Left ventricle myocardium inferior (tissue), 1 donor: ENCODE measurements at regions not wholly inside any gene's neighbourhood (a gene's known extent, or its start where the extent isn't known, plus 50 kb on each side); places are given as distances from the start of the nearest gene placed in this dataset.
"Not testable (repeated sequence)": the region's sequence is repeated elsewhere in the genome, so short reads cannot be mapped to it uniquely, and the experiment has no call there.

Experiments
- DNase-seq: peaks from one replicate; pipeline ENCODE4 v3.0.0-alpha.2; 2020
- H3K27ac ChIP-seq: fragments of 200-600 bp; replicated peaks from 2 replicates; pipeline ENCODE4 v1.8.0; 2021
- H3K27me3 ChIP-seq: fragments of 200-600 bp; 2 replicates; pipeline ENCODE4 v1.8.0; 2021; ENCODE audit warnings: low read depth
- H3K36me3 ChIP-seq: fragments of 200-600 bp; 2 replicates; pipeline ENCODE4 v1.8.0; 2021
- H3K4me1 ChIP-seq: fragments of 200-600 bp; 2 replicates; pipeline ENCODE4 v1.8.0; 2021
- H3K4me3 ChIP-seq: fragments of 200-600 bp; 2 replicates; pipeline ENCODE4 v1.8.0; 2021; ENCODE audit warnings: mild to moderate bottlenecking, moderate library complexity
- H3K9me3 ChIP-seq: fragments of 200-600 bp; replicated peaks from 2 replicates; pipeline ENCODE4 v1.8.0; 2021
- CTCF ChIP-seq: fragments of 200-600 bp; IDR thresholded peaks from 2 replicates; pipeline ENCODE4 v1.8.0; 2021; ENCODE audit warnings: antibody characterized with exemption, mild to moderate bottlenecking, borderline replicate concordance
- intact Hi-C: fragments of 100-400 bp; cut with micrococcal nuclease; formaldehyde crosslinking; loops from one replicate; pipeline ENCODE4 v1.11.0; 2022
- donor health status: DM: no; HTN: yes; CAD: no; lungs with severe emphysema.

DNA sequence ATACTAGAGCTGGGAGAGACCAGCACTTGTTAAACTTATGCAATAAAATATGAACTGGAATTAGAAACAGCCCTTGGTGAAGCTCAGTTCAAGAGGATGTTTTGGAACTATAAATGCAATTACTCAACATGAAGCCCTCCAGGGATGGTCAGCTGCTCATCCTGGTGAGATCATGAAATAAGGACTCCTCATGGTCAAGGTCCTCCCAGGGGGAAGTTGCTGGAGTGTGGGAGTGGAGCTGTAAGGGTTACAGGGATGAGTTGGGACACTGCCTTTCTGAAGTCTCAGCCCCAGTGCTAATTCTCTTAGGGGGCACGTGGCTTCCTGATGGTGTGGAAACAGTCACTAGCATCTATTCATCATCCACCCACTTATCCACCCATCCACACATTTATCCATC, 301.7 kb upstream of the SFSWAP start:
- Histone ChIP-seq H3K4me1 (no peaks in the 10 kb centered on the region), H3K9me3 (no peaks in the 10 kb centered on the region), H3K4me3 (no peak overlapping the region), H3K27me3 (peaks cover 57% of the 10 kb centered on the region), H3K27ac (no peak overlapping the region), H3K36me3 (no peaks in the 10 kb centered on the region)
- TF ChIP-seq CTCF = no peak
- intact Hi-C loops = no loop called here
- DNase-seq = no peak

- H3K4me1 ChIP-seq, H3K36me3 ChIP-seq, DNase-seq, H3K4me3 ChIP-seq, H3K27ac ChIP-seq, intact Hi-C loops, H3K9me3 ChIP-seq: not testable (repeated sequence)
- H3K27me3 ChIP-seq = peaks cover 48% of the 10 kb centered on the region
Measured at GRCh38 chr12:131411827-131412226, 299.1 kb upstream of the SFSWAP start.

- no peaks in the 10 kb centered on the region for H3K36me3 ChIP-seq
- no peak overlapping the region for H3K27ac ChIP-seq
- no peaks in the 10 kb centered on the region for H3K9me3 ChIP-seq
- H3K27me3 ChIP-seq = peaks cover 36% of the 10 kb centered on the region
- H3K4me1 ChIP-seq = no peaks in the 10 kb centered on the region
- no peak overlapping the region for H3K4me3 ChIP-seq
- no peak for TF ChIP-seq CTCF
- intact Hi-C loops = no loop called here
- DNase-seq = no peak
Measured at GRCh38 chr12:131413006-131413405, 297.9 kb upstream of the SFSWAP start.

DNA sequence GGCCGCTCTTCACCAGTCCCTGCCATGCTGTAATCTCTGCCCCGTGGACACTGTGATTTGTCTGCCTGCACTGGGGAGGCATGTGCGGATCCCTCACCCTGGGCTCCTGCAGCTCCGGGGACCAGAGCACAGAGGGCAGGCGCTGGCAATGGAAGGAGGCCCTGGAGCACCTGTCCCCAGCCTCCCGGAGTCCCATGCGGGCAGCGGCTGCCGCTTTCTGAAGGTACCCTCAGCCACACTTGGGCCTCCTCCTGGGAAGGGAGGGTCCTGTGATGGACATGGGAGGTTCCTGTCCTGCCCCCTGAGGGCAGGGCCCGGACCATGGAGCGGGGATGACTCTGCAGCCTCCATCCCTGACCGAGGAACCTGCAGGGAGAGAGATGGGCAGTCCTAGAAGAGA, 297.4 kb upstream of the SFSWAP start:
- intact Hi-C loops = no loop called here
- no peaks in the 10 kb centered on the region for H3K36me3 ChIP-seq
- no peaks in the 10 kb centered on the region for H3K9me3 ChIP-seq
- no peak overlapping the region for H3K4me3 ChIP-seq
- no peak for TF ChIP-seq CTCF
- H3K4me1 ChIP-seq = no peaks in the 10 kb centered on the region
- no peak for DNase-seq
- no peak overlapping the region for H3K27ac ChIP-seq
- H3K27me3 ChIP-seq = peaks cover 32% of the 10 kb centered on the region

DNA sequence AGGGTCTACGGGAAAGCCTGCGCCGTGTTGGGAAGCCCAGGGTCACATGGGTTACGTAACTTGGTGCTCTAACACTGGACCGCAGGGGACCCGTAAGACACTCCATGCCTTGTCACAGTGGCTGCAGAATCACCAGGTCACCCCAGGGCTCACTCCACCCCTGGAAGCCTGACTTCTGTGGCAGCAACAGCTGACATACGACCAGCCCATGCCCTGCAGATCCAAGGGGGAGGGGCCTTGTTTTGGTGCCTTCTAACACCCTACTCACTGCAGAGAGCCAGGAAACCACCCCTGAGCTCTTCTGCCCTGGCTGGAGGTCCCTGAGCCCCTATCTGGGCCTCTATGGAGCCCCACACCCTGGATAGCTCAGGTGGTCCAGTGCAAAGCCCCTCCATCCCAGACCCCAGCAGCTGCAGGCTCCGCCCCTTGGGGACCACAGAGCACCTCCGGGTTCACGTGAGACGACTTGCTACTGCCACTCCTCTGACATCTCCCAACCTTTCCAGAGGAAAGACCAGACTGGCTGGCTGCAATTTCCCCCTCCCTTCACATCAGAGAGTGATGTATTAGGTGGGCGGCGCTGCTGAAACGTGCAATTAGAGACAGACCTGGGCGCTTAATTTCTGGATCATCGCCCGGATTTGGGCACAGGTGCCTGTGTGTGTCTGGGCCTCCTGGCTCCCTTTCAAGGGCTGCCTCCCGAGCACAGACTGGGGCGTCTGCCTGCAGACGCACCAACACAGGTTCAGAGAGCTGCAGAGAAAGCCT, 296.6 kb upstream of the SFSWAP start:
- intact Hi-C loops = not testable (repeated sequence)

DNA sequence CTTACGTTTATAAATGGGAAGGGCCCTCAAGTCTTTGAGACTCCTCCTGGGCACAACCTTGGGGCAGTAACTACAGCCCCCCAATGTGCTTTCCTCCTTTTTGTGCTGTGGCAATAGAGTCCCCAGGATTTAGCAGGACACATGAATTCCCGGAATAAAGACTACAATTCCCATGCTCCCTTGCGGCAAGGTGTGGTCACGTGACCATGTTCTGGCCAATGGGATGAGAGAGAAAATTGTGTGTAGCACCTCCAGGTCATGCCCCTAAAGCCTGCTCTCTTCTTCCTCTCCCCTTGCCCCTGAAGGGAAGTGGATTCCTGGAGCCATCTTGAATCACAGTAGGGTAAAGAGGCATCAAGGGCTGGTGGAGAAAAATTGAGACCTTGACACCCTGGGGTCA, 295.1 kb upstream of the SFSWAP start:
- intact Hi-C loops = no loop called here
- H3K36me3 ChIP-seq = no peaks in the 10 kb centered on the region
- TF ChIP-seq CTCF = no peak
- DNase-seq = no peak
- H3K4me1 ChIP-seq = no peaks in the 10 kb centered on the region
- H3K27ac ChIP-seq = no peak overlapping the region
- no peak overlapping the region for H3K4me3 ChIP-seq
- peaks cover 23% of the 10 kb centered on the region for H3K27me3 ChIP-seq
- no peaks in the 10 kb centered on the region for H3K9me3 ChIP-seq

More for the DNA sequence above, 296.6 kb upstream of the SFSWAP start:
- H3K27ac ChIP-seq, H3K36me3 ChIP-seq, H3K4me1 ChIP-seq, H3K9me3 ChIP-seq, H3K4me3 ChIP-seq, DNase-seq: not testable (repeated sequence)
- H3K27me3 ChIP-seq = peaks cover 28% of the 10 kb centered on the region
